OCI-LY3 (cell line): ENCODE measurements at regions not wholly inside any gene's neighbourhood (a gene's known extent, or its start where the extent isn't known, plus 50 kb on each side); places are given as distances from the start of the nearest gene placed in this dataset.

Experiments
- CTCF ChIP-seq: fragments of 200-600, 300-600 bp; sonication (generic); IDR thresholded peaks from 2 replicates; pipeline ENCODE4 v1.5.1; 2014; ENCODE audit warnings: antibody characterized with exemption, low read length, low read depth
- EZH2phosphoT487 ChIP-seq: fragments of 200-600 bp; shearing (Covaris generic); IDR thresholded peaks from 2 replicates; pipeline ENCODE4 v1.6.1; 2018; ENCODE audit warnings: antibody characterized with exemption, mixed run types, low read depth

- TF ChIP-seq CTCF (no peak), EZH2phosphoT487 (no peak)
Observed at GRCh38 chr1:118487932-118488331, 302.9 kb upstream of the SPAG17 start.
